GM12891 (cell line): ENCODE measurements at regions not wholly inside any gene's neighbourhood (a gene's known extent, or its start where the extent isn't known, plus 50 kb on each side); places are given as distances from the start of the nearest gene placed in this dataset.

ENCODE experiments used
- PAX5 ChIP-seq: IDR thresholded peaks from 2 replicates; pipeline ENCODE4 v1.6.1; 2011; ENCODE audit warnings: low read length, moderate library complexity, mild to moderate bottlenecking; ENCODE audit not compliant: insufficient read depth, severe bottlenecking
- POLR2A ChIP-seq: IDR thresholded peaks from 2 replicates; pipeline ENCODE4 v1.6.1; 2011; ENCODE audit warnings: low read depth, low read length, control low read depth
- POLR2AphosphoS5 ChIP-seq: IDR thresholded peaks from 2 replicates; pipeline ENCODE4 v1.6.1; 2011; ENCODE audit warnings: low read depth, low read length, control low read depth
- SPI1 ChIP-seq: IDR thresholded peaks from 2 replicates; pipeline ENCODE4 v1.6.1; 2011; ENCODE audit warnings: low read depth, low read length, control low read depth

GRCh38 chr21:28487455-28488070 is 505.1 kb downstream of the LTN1 start:
- TF ChIP-seq POLR2A (no peak), SPI1 (no peak), POLR2AphosphoS5 (no peak), PAX5 (no peak)
